PC-3 (cell line): ENCODE measurements at regions not wholly inside any gene's neighbourhood (a gene's known extent, or its start where the extent isn't known, plus 50 kb on each side); places are given as distances from the start of the nearest gene placed in this dataset.
A peak's percentile ranks its signal among the peaks of the same experiment; 100 is the strongest.

ENCODE experiments used
- ATAC-seq: fragments of 200-7000 bp; cut with Tn5 transposase; 2 replicates; pipeline ENCODE4 v1.9.1; 2020; ENCODE audit warnings: mild to moderate bottlenecking, moderate library complexity
- BruUV-seq: library from RNA; stranded (reverse); fragments of 400-500 nt; replicated peaks from 2 replicates; lab custom pipeline; 2021; lab: Mats Ljungman, UMichigan
- CTCF ChIA-PET: fragments of 300-600 bp; sonication (Branson Sonifier 250); formaldehyde crosslinking; loops from one replicate; lab custom pipeline; 2022; ENCODE audit warnings: antibody characterized with exemption; lab: Charles Lee
- POLR2A ChIA-PET: fragments of 300-600 bp; sonication (Branson Sonifier 250); formaldehyde crosslinking; loops from one replicate; lab custom pipeline; 2022; ENCODE audit warnings: antibody characterized with exemption; ENCODE audit not compliant: unreplicated experiment; lab: Charles Lee
- DNase-seq: peaks from one replicate; pipeline ENCODE4 v3.0.0-alpha.2; 2015
- H2AFZ ChIP-seq: fragments of 300-600 bp; sonication (generic); 2 replicates; pipeline ENCODE4 v1.6.0; 2016; ENCODE audit warnings: antibody characterized with exemption, low read length
- H3F3A ChIP-seq: fragments of 300-600 bp; sonication (generic); one replicate; pipeline ENCODE4 v1.6.0; 2017; ENCODE audit warnings: antibody characterized with exemption, low read length, control low read depth, mild to moderate bottlenecking; ENCODE audit not compliant: unreplicated experiment
- H3K27ac ChIP-seq: fragments of 300-600 bp; sonication (generic); 2 replicates; pipeline ENCODE4 v1.5.1; 2016; ENCODE audit warnings: mild to moderate bottlenecking, low read length
- H3K27me3 ChIP-seq: fragments of 300-600 bp; sonication (generic); 2 replicates; pipeline ENCODE4 v1.6.1; 2016; ENCODE audit warnings: low read length, mixed read lengths
- H3K36me3 ChIP-seq: fragments of 300-600 bp; sonication (generic); 2 replicates; pipeline ENCODE4 v1.6.1; 2016; ENCODE audit warnings: low read depth, mixed run types, low read length, mixed read lengths
- H3K4me1 ChIP-seq: fragments of 300-600 bp; sonication (generic); 2 replicates; pipeline ENCODE4 v1.5.1; 2016; ENCODE audit warnings: low read length; ENCODE audit not compliant: insufficient read depth
- H3K4me2 ChIP-seq: fragments of 300-600 bp; sonication (generic); 2 replicates; pipeline ENCODE4 v1.6.0; 2016; ENCODE audit warnings: low read length
- H3K4me3 ChIP-seq: fragments of 300-600 bp; sonication (generic); 2 replicates; pipeline ENCODE4 v1.5.1; 2016; ENCODE audit warnings: mild to moderate bottlenecking, low read length, mixed read lengths
- H3K79me2 ChIP-seq: fragments of 300-600 bp; sonication (generic); 2 replicates; pipeline ENCODE4 v1.6.1; 2017; ENCODE audit warnings: low read length, mixed read lengths
- H3K9ac ChIP-seq: fragments of 300-600 bp; sonication (generic); 2 replicates; pipeline ENCODE4 v1.6.0; 2016; ENCODE audit warnings: mild to moderate bottlenecking, low read length
- H3K9me2 ChIP-seq: fragments of 300-600 bp; sonication (generic); replicated peaks from 2 replicates; pipeline ENCODE4 v1.6.1; 2016; ENCODE audit warnings: mixed run types, low read length, mixed read lengths
- H3K9me3 ChIP-seq: fragments of 300-600 bp; sonication (generic); 2 replicates; pipeline ENCODE4 v1.6.1; 2016; ENCODE audit warnings: low read length, mixed read lengths
- H4K20me1 ChIP-seq: fragments of 300-600 bp; sonication (generic); 2 replicates; pipeline ENCODE4 v1.6.1; 2016; ENCODE audit warnings: low read length, mixed read lengths
- CTCF ChIP-seq: fragments of 300-600 bp; sonication (generic); conservative IDR thresholded peaks from 2 replicates; pipeline ENCODE4 v1.5.1; 2017; ENCODE audit warnings: antibody characterized with exemption, low read depth, mild to moderate bottlenecking, low read length
- EZH2 ChIP-seq: fragments of 300-600 bp; sonication (generic); IDR thresholded peaks from one replicate; pipeline ENCODE4 v1.6.1; 2017; ENCODE audit warnings: antibody characterized with exemption, mild to moderate bottlenecking, low read length; ENCODE audit not compliant: unreplicated experiment
- EZH2phosphoT487 ChIP-seq: fragments of 300-600 bp; sonication (generic); IDR thresholded peaks from 2 replicates; pipeline ENCODE4 v1.6.1; 2018; ENCODE audit warnings: mild to moderate bottlenecking, antibody characterized with exemption, low read length, borderline replicate concordance
- intact Hi-C: fragments of 100-400 bp; cut with micrococcal nuclease; formaldehyde crosslinking; loops from 2 replicates; pipeline ENCODE4 v1.9.0; 2023

- Histone ChIP-seq H3K9me3 (no peaks in the 10 kb centered on the region), H4K20me1 (no peaks in the 10 kb centered on the region), H3K4me3 (no peak overlapping the region), H3K9ac (no peak overlapping the region), H3F3A (no peaks in the 10 kb centered on the region), H3K4me2 (no peak overlapping the region), H2AFZ (no peak overlapping the region), H3K4me1 (no peaks in the 10 kb centered on the region), H3K27ac (no peak overlapping the region), H3K27me3 (peaks cover 72% of the 10 kb centered on the region), H3K9me2 (no peaks in the 10 kb centered on the region), H3K79me2 (no peaks in the 10 kb centered on the region), H3K36me3 (no peaks in the 10 kb centered on the region)
- intact Hi-C loops, result no loop called here
- BruUV-seq, result no TSS peak
- ChIA-PET CTCF (interaction anchor here (0.6 kb wide), 1 partner anchor 117 kb away, joined by 3 read pairs; no protein-coding TSS in a partner anchor), POLR2A (no interaction called here)
- DNase-seq, result no peak
- TF ChIP-seq EZH2phosphoT487, result no peak
- no peak for TF ChIP-seq EZH2
- TF ChIP-seq CTCF, result no peak
- no peak for ATAC-seq
These were observed 331.1 kb upstream of the NT5E start for GRCh38 chr6:85118652-85119235.

- no peak for DNase-seq
- no TSS peak for BruUV-seq
- no peak for TF ChIP-seq EZH2
- peak; percentile 30; the same call in 1 of the 2 replicates for TF ChIP-seq CTCF
- Histone ChIP-seq H3K4me1 (no peaks in the 10 kb centered on the region), H3F3A (no peaks in the 10 kb centered on the region), H3K36me3 (no peaks in the 10 kb centered on the region), H3K9me3 (no peaks in the 10 kb centered on the region), H3K27me3 (peaks cover 77% of the 10 kb centered on the region), H3K27ac (no peak overlapping the region), H3K9ac (no peak overlapping the region), H3K4me2 (no peak overlapping the region), H4K20me1 (no peaks in the 10 kb centered on the region), H2AFZ (no peak overlapping the region), H3K4me3 (no peak overlapping the region), H3K9me2 (no peaks in the 10 kb centered on the region), H3K79me2 (no peaks in the 10 kb centered on the region)
- no peak for ATAC-seq
- intact Hi-C loops, result no loop called here
- ChIA-PET CTCF (interaction anchor here (0.6 kb wide), 1 partner anchor 117 kb away, joined by 3 read pairs; no protein-coding TSS in a partner anchor), POLR2A (no interaction called here)
These were observed 331.6 kb upstream of the NT5E start for GRCh38 chr6:85118233-85118632.

- Histone ChIP-seq H3K27me3 (peaks cover 91% of the 10 kb centered on the region), H3K4me3 (no peak overlapping the region), H4K20me1 (no peaks in the 10 kb centered on the region), H3K9me2 (no peaks in the 10 kb centered on the region), H3F3A (no peaks in the 10 kb centered on the region), H3K79me2 (no peaks in the 10 kb centered on the region), H3K9me3 (no peaks in the 10 kb centered on the region), H2AFZ (no peak overlapping the region), H3K27ac (no peak overlapping the region), H3K9ac (no peak overlapping the region), H3K4me2 (no peak overlapping the region), H3K36me3 (no peaks in the 10 kb centered on the region), H3K4me1 (no peaks in the 10 kb centered on the region)
- ATAC-seq, result no peak
- TF ChIP-seq EZH2phosphoT487 (no peak), EZH2 (no peak), CTCF (no peak)
- DNase-seq, result no peak
- intact Hi-C loops, result no loop called here
- BruUV-seq, result no TSS peak
- POLR2A ChIA-PET, result no interaction called here
- CTCF ChIA-PET, result no interaction called here
These were observed 333.4 kb upstream of the NT5E start for GRCh38 chr6:85116475-85116874.
